ENCODE measurements at regions not wholly inside any gene's neighbourhood (a gene's known extent, or its start where the extent isn't known, plus 50 kb on each side); places are given as distances from the start of the nearest gene placed in this dataset.

GRCh38 chr5:175107865-175108264, 336.1 kb downstream of the DRD1 start:
- no peak for DNase-seq (ENCODE audit: low read depth)

DNA sequence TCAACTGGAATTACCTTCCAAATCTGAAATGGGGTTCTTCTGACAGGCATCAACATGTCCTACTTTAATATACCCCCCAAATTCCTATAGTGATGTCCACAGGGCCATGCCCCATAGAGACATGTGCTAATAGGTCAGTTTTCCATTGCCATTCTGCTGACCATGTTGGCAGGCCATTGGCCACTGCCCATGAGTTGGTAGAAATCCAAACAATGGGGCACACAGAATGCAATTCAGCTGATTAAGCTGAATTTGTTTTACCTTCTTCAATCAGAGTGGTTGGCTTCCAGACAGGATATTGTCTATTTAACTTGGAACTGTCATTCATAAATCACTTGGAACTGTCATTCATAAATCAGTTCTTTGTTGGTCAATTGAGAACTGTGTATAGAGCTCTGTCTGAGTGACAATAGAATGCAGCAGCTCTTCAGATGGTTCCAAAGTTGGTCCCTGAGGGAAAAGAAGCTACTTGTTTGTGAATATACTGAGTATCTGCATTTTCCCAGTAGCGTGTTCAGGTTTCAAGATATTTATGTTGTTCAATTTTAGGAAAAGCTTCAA, 336.9 kb downstream of the DRD1 start:
- DNase-seq (ENCODE audit: low read depth), result no peak

DNA sequence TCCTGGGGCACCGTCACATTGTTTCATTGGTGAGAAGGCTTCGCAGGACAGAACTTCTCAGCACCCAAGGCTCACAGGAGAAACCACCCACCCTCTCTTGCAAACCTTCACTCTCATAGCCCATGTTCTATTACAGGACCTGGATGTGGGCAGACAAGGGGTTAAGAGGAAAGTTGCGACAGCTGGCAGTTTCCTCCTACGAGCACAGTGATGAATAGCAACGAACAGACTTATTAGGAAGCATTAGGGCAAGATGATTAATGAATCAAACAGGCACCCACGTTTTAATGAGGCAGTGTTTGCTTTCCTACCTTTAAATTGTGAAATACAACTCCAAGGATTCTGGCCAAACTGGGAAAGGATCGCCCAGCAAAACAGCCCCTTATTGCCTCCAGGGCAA, 339.3 kb downstream of the DRD1 start:
- DNase-seq (ENCODE audit: low read depth), result no peak

DNA sequence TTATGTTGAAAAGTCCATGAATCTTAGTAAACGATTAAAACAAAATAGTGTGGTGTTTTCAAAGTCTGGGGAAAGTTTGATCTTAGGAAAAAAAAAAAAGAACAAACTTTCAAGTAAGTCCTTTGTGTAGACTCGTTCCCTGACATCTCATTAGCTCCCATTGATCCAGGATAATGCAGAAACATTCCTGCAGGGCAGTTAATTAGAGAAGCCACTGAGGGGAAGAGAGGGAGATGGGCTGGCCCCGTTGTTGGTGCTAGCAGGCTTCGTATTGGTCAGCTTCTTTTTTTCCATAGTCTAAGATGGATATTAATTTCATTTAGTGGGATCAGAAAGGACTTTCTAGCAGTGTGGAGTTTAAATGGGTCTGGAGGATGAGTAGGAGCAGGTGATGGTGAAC, 340.2 kb downstream of the DRD1 start:
- DNase-seq (ENCODE audit: low read depth), result no peak

- DNase-seq (ENCODE audit: low read depth), result no peak
These were observed 341.3 kb downstream of the DRD1 start for GRCh38 chr5:175102717-175103116.

- no peak for DNase-seq (ENCODE audit: low read depth)
These were observed 345.7 kb downstream of the DRD1 start for GRCh38 chr5:175098301-175098700.

- DNase-seq (ENCODE audit: low read depth), result no peak
These were observed 347.4 kb downstream of the DRD1 start for GRCh38 chr5:175096469-175097165.

DNA sequence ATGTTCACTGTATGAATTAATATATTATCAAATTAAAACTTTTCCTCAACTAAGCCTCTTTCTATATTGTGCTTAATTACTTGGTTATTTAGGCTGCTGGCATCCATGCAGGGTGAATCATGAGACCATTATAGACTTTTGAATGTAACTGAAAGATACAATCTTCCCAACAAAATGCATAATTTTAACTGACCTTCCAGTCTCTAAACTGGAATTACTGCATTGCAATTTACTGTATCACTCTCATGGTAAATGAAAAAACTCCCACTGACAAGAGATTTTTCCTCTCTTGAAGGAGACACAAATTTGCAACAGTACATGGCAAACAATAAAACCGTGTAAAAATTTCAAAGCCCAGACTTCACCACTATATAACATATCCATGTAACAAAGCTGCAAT, 349.5 kb downstream of the DRD1 start:
- no peak for DNase-seq (ENCODE audit: low read depth)

GRCh38 chr5:175092691-175093090, 351.3 kb downstream of the DRD1 start:
- no peak for DNase-seq (ENCODE audit: low read depth)

- no peak for DNase-seq (ENCODE audit: low read depth)
These were observed 355.0 kb downstream of the DRD1 start for GRCh38 chr5:175088963-175089362.

DNA sequence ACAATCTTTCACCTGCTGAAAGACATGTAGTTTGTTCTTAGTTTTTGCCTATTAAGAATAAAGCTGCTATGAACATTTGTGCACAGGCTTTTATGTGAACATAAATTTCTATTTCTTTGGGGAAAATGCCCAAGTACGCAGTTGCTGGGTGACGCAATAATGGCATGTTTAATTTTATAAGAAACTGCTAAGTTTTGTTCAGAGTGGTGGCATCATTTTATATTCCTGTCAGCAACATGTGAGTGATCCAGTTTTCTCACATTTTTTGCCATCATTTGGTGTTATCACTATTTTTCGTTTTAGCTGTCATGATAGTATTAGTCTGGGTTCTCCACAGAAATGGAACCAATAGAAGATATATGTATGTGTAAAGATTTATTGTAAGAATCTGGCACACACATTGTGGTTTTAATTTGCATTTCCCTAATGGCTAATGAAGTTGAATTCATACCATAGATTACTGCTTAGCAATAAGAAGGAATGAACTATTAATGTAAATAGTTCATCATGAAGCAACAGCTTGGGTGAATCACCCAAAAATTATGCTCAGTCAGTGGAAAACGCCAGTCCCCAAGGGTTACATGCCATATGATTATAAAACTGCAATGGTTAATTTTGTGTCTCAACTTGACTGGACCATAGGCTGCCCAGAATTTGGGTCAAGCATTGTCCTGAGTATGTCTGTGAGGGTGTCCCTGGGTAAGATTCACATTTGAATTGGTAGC, 358.6 kb downstream of the MSX2 start:
- no peak for DNase-seq (ENCODE audit: low read depth)

GRCh38 chr5:175082346-175082745, 358.0 kb downstream of the MSX2 start:
- DNase-seq (ENCODE audit: low read depth), result no peak

DNA sequence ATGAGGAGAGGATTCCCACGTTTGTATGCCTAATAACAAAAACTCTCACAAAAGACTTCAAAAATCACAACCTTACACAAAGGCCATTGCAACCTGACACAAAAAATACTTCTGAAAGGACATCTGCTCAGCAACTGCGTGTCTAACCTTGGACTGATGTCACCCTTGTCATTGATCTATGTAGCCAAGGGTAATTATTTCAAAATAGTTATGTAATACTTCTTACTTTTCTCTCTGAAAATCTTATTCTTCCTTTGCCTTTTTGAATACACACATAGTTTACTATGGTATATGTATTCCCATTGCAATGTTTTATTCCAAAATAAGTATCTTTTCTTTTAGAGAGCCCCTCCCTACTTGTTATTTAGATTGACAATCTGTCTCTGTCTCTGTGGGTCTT, 355.3 kb downstream of the MSX2 start:
- DNase-seq (ENCODE audit: low read depth), result no peak

- DNase-seq (ENCODE audit: low read depth), result no peak
These were observed 345.9 kb downstream of the MSX2 start for GRCh38 chr5:175070283-175070682.

DNA sequence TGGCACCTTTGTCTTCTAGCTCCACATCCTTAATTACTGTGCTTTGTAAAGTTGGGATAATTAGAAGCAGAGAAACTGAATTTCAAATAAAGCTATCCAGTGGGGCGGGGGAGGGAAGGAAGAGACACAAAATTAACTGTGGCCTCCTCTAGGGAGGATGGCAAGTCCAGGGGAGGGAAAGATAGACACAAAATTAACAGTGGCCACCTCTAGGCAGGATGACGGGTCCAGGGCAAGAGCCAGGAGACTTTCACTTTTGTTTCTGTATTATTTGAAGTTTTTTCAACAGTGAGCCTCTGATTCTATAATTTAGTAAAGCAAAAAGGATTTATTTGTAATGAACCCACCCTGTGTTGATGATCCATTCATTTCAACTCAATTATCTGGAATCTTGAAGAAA, 335.9 kb downstream of the MSX2 start:
- no peak for DNase-seq (ENCODE audit: low read depth)

GRCh38 chr5:175059687-175060211, 335.4 kb downstream of the MSX2 start:
- no peak for DNase-seq (ENCODE audit: low read depth)

DNA sequence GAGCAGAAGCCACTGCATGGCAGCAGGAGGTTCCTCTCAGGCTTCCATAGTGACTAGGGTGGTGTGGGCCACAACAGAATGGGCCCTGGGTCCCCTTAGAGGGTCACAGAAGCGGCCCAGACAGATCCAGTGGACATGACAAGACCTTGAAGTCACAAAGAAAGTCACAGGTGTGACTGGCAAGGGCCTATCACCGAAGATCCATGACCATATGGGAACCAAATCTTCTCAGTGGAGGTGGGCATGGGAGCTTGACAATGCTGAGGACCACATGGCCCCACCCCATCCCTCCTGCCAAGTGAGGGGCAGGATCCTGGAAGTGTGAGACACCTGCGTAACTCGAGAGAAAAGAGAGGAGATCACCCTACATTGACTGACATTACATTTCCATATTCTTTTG, 332.4 kb downstream of the MSX2 start:
- no peak for DNase-seq (ENCODE audit: low read depth)

DNA sequence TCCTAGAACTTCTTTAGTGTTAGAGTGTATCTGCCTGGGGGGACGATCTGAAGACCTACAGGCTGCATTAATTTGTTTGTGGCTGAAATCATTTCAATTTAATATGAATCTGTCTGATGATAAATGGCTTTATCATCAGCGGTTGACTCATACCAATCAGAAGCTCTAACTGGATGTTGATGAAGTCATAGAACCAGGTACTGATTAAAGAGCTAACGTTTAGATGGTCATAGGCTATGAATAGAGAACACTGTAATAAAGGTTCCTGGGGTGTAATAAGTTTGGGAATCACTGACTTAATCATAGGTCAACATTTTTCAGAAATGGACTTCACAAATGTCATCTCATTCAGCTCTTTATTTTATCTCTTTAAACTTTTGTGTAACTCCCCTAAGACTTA, 329.9 kb downstream of the MSX2 start:
- no peak for DNase-seq (ENCODE audit: low read depth)

DNA sequence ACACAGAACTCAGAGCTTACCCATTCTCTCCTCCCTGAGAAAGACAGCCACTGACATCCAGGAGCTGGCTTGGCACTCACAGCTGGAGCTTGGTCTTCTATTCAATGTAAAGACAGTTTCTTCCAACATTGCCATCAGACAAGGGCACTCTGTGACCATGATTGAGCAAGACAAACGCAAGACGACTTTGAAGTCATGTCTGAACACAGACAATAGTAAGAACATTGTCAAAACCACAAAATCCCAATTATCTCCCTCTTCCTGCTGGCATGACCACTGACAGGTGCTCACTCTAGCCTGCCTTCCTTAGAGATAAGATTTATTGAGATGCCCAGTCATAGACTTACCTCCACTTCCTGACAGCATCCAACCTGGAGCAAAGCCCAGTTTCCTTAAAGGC, 328.0 kb downstream of the MSX2 start:
- no peak for DNase-seq (ENCODE audit: low read depth)

DNA sequence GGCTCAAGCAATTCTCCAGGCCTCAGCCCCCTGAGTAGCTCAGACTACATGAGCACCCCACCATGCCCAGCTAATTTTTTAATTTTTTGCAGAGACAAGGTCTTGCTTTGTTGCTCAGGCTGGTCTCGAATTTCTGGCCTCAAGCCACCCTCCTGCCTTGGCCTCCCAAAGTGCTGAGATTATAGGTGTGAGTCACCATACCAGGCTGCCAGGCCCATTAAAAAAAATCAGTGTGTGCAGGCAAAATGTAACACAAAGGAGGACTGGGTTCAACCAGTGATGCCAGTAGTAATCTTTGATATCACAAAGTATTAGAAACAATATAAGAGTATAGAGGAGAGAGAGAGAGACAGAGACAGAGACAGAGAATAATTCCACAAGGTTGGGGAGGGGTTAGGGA, 322.7 kb downstream of the MSX2 start:
- DNase-seq (ENCODE audit: low read depth), result no peak

- no peak for DNase-seq (ENCODE audit: low read depth)
These were observed 321.4 kb downstream of the MSX2 start for GRCh38 chr5:175045820-175046219.

DNA sequence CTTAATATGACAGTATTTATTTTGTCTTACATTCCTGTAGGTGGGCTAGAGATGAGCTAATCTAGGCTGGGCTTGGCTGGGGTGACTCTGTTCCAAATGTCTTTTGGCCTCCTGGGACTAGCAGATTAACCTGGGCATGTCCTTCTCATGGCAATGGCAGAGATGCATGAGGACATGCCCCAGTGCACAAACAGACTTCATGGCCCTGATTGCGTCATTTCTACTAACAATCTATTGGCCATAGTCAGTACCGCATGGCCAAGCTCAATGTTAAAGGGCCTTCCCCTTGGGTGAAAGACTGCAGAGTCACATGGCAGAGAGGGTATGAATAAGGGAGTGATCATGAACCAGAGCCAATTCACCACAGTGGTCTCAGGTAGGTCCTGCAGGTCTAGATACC, 313.4 kb downstream of the MSX2 start:
- DNase-seq (ENCODE audit: low read depth), result no peak

DNA sequence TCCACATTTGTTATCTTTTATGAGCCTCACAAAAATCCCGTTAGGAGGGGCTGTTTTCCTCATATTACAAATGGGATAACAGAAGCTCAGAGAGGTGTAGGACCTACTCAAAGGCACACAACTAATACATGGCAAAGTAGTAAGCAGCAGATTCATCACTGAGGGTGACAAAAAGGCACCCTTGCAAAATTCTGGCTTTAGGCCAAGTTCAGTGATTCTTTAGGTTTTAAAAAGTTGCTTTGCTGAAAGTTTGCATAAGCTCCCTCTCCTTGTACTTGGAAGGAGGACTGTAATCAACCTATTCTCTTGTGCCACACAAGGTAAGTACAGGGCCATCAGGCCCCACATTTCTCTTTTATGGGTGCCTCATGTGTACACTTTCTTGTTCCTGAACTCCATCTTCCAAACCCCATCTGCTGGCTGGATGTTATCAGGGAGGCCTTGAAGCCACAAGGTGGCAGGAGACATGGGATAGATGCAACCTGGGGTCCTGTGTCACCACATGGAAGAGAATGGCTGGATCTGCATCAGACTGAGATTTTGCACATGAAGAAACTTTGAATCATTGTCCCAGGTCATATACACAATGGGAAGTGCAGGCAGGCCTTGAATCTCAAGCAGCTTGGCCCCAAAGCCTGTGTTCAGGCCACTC, 311.6 kb downstream of the MSX2 start:
- no peak for DNase-seq (ENCODE audit: low read depth)

Measured in activated gamma-delta T cell treated with anti-CD3 and anti-CD28 coated beads, Interleukin-2, amount 50 U/mL, for 16 hours (primary cell).